ENCODE measurements at regions not wholly inside any gene's neighbourhood (a gene's known extent, or its start where the extent isn't known, plus 50 kb on each side); places are given as distances from the start of the nearest gene placed in this dataset.

DNA sequence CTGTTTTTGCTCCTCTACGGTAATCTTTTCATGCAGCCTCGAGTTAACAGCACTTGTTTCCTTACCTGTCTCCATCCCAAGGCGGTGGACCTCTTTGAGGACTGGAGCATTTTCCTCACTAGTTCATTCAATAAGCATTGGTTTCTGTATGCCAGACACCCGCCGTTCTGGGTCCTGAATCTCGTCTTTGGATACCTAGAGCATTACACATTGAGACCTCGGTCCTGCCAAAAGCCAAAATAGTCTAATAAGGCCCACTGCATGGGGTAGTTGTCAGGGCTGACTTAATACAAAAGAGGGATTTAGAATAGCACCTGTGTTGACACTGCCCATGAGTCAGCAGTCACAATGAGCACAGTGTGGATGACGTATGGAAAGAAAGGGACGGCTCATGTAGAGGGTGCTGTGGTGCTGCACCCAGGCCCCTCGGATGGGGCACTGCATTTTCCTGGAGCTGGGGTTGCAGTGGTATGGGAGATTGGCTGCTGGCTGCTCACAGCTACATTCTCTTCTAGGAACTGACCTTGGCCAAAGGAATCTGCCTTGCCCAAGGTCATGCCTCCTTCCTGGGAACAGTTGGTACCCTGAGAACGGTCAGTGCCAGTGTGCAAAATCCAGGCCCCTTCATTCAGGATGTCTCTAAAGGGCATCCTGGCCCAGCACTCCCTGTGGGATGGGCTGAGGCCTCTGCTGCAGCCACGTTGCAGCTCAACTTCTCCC, 126.9 kb upstream of the NCK2 start:
- Histone ChIP-seq H2BK120ac (ENCODE audit: low read depth, low read length) (no peak overlapping the region), H4K5ac (ENCODE audit: low read depth, low read length) (no peak overlapping the region), H3K36me3 (ENCODE audit: control insufficient read depth, insufficient read depth, low read length) (no peaks in the 10 kb centered on the region), H3K14ac (replicated peaks; ENCODE audit: low read depth, low read length) (no peak overlapping the region), H3K4ac (ENCODE audit: low read depth, low read length) (no peak overlapping the region), H3K9me3 (ENCODE audit: control insufficient read depth, insufficient read depth, low read length) (no peaks in the 10 kb centered on the region), H4K20me1 (ENCODE audit: insufficient read depth, low read length) (no peaks in the 10 kb centered on the region; the same call in 1 of the 2 replicates), H2BK20ac (ENCODE audit: low read depth, low read length) (no peak overlapping the region), H2BK5ac (ENCODE audit: low read depth, low read length, poor library complexity, severe bottlenecking) (no peak overlapping the region), H3K9me1 (ENCODE audit: insufficient read depth, low read length) (no peaks in the 10 kb centered on the region), H3K27ac (ENCODE audit: insufficient read depth, low read length) (no peak overlapping the region), H3K79me1 (ENCODE audit: low read depth in 1 of 2, low read length in 2 of 2) (no peaks in the 10 kb centered on the region), H3K4me2 (ENCODE audit: low read depth, low read length) (no peak overlapping the region), H2BK15ac (ENCODE audit: low read depth, low read length) (no peak overlapping the region), H3K4me1 (ENCODE audit: control insufficient read depth, insufficient read depth, low read length) (no peaks in the 10 kb centered on the region), H3K23ac (ENCODE audit: low read depth, low read length) (no peak overlapping the region), H4K91ac (ENCODE audit: insufficient read depth, low read depth, low read length) (no peak overlapping the region), H3K56ac (ENCODE audit: extremely low read depth, insufficient read depth, low read length) (no peak overlapping the region), H2AFZ (replicated peaks; ENCODE audit: low read length, poor library complexity) (no peak overlapping the region), H4K8ac (ENCODE audit: low read depth in 2 of 2, low read length in 2 of 2) (no peak overlapping the region), H3K9ac (ENCODE audit: low read depth, low read length) (no peak overlapping the region), H2AK5ac (ENCODE audit: low read depth, low read length) (no peak overlapping the region), H2AK9ac (replicated peaks; ENCODE audit: low read depth, low read length, poor library complexity) (no peak overlapping the region), H3K4me3 (ENCODE audit: insufficient read depth, low read depth, low read length) (no peak overlapping the region), H3K18ac (ENCODE audit: low read depth, low read length) (no peak overlapping the region), H3K27me3 (ENCODE audit: control insufficient read depth, insufficient read depth, low read length) (peaks cover 27% of the 10 kb centered on the region)
- TF ChIP-seq RCOR1 (IDR thresholded peaks at IDR 0.05; ENCODE audit: insufficient replicate concordance, low read length) (no peak), RFX5 (IDR thresholded peaks at IDR 0.05; ENCODE audit: low read depth, low read length) (no peak), FOS (IDR thresholded peaks at IDR 0.05; ENCODE audit: low read depth, low read length) (no peak), CEBPB (IDR thresholded peaks at IDR 0.05; ENCODE audit: low read depth, low read length) (no peak), MAFK (IDR thresholded peaks at IDR 0.05; ENCODE audit: low read depth, low read length) (no peak)
- TF ChIP-seq, protein P1, sequence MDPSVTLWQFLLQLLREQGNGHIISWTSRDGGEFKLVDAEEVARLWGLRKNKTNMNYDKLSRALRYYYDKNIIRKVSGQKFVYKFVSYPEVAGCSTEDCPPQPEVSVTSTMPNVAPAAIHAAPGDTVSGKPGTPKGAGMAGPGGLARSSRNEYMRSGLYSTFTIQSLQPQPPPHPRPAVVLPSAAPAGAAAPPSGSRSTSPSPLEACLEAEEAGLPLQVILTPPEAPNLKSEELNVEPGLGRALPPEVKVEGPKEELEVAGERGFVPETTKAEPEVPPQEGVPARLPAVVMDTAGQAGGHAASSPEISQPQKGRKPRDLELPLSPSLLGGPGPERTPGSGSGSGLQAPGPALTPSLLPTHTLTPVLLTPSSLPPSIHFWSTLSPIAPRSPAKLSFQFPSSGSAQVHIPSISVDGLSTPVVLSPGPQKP (IDR thresholded peaks at IDR 0.05; ENCODE audit: borderline replicate concordance, low read depth, low read length), result no peak
- TF ChIP-seq, protein P2, sequence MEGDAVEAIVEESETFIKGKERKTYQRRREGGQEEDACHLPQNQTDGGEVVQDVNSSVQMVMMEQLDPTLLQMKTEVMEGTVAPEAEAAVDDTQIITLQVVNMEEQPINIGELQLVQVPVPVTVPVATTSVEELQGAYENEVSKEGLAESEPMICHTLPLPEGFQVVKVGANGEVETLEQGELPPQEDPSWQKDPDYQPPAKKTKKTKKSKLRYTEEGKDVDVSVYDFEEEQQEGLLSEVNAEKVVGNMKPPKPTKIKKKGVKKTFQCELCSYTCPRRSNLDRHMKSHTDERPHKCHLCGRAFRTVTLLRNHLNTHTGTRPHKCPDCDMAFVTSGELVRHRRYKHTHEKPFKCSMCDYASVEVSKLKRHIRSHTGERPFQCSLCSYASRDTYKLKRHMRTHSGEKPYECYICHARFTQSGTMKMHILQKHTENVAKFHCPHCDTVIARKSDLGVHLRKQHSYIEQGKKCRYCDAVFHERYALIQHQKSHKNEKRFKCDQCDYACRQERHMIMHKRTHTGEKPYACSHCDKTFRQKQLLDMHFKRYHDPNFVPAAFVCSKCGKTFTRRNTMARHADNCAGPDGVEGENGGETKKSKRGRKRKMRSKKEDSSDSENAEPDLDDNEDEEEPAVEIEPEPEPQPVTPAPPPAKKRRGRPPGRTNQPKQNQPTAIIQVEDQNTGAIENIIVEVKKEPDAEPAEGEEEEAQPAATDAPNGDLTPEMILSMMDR (conservative IDR thresholded peaks at IDR 0.05; ENCODE audit: low read depth, low read length), result no peak
- no peak for ATAC-seq (ENCODE audit: low read depth)
- 45% methylated on average over 3 of the region's 12 CpGs; no CpG with 5 or more reads in 1 of the 2 experiments for WGBS, 2 experiments (ENCODE audit: extremely low coverage in 2 of 2, insufficient read length in 1 of 2)
- ChIA-PET CTCF (no interaction called here), POLR2A (ENCODE audit: unreplicated experiment) (no interaction called here)
- intact Hi-C loops (cut with micrococcal nuclease) (no loop called here), dilution Hi-C loops (cut with HindIII; ENCODE audit: low sequenced_read_pairs, unreplicated experiment) (no loop called here), in situ Hi-C loops (cut with MboI; ENCODE audit: low sequenced_read_pairs) (no loop called here)
- BruUV-seq (replicated peaks), result no TSS peak
- no peak for DNase-seq
